ENCODE measurements at regions not wholly inside any gene's neighbourhood (a gene's known extent, or its start where the extent isn't known, plus 50 kb on each side); places are given as distances from the start of the nearest gene placed in this dataset.

GRCh38 chr17:77496831-77497577 lies 356.2 kb downstream of the SEC14L1 start:
- no peak for DNase-seq (ENCODE audit: low spot score)

DNA sequence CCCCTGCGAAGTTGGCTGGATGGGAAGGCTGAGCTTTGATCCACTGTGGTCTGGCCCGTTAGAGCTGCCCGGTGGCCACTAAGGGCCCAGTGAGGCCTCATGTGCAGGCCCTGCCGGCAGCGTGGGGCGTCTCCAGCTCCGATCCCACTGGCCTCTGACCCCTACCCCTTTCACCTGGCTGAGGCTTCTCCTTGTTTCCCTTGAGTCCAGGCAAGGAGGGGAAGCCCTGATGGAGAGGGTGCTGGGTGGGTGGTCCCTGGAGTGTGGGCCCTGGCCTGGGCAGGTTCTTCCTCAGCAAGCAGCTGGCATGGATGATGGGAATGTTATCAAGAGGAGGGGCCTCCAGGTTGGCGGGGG lies 356.8 kb downstream of the SEC14L1 start:
- no peak for DNase-seq (ENCODE audit: low spot score)

GRCh38 chr17:77498091-77498741 lies 357.4 kb downstream of the SEC14L1 start:
- no peak for DNase-seq (ENCODE audit: low spot score)

- DNase-seq (ENCODE audit: low spot score), result no peak
Observed at GRCh38 chr17:77498791-77499698, 358.3 kb downstream of the SEC14L1 start.

DNA sequence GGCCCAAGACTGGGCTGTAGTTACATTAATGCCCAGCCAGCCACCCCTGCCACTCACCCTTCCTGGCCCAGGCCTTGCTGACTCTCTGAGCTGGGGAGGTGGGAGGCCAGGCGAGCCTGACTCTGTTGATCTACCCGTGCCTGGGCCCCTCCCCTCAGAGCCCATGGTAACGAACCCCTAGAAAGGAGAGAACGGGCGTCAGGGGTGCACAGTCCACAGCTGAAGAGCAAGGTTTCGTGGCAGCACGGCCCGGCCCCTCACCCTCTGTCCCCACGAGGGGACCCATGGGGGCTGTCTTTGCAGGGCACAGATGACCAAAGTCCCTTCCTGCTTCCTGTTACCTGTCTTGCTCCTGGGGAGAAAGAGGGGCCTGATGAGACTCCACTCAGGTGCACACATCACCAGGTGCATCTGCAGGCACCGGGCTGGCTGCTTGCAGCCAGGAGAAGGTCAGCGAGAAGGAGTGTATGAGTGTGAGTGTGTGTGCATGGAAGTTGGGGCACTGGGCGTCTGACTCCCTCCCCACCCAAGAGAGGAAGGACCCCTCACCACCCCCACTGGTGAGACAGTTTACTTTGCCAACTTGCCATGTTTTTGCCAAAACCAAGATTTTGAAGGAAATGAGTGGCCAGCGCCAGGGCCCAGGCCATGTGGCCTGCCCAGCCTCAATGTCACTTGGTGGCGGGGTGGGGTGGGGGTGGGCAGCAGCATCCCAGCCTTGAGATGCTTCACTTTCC lies 359.1 kb downstream of the SEC14L1 start:
- no peak for DNase-seq (ENCODE audit: low spot score)

DNA sequence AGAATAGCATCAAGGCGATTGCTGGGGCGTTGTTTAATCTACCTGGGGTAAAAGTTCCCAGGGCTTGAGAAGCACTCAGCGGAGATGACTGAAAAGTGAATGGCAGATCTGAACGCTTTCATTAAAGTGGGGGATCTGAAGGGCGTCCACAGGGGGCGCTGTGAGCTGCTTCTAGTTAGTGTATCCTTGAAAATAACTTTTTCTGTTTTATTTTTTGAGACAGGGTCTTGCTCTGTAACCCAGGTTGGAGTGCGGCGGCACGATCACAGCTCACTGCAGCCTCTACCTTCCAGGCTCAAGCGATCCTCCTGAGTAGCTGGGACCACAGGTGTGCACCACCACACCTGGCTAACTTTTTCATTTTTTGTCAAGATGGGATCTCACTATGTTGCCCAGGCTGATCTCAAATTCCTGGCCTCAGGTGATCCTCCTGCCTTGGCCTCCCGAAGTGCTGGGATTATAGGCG lies 360.4 kb downstream of the SEC14L1 start:
- no peak for DNase-seq (ENCODE audit: low spot score)

DNA sequence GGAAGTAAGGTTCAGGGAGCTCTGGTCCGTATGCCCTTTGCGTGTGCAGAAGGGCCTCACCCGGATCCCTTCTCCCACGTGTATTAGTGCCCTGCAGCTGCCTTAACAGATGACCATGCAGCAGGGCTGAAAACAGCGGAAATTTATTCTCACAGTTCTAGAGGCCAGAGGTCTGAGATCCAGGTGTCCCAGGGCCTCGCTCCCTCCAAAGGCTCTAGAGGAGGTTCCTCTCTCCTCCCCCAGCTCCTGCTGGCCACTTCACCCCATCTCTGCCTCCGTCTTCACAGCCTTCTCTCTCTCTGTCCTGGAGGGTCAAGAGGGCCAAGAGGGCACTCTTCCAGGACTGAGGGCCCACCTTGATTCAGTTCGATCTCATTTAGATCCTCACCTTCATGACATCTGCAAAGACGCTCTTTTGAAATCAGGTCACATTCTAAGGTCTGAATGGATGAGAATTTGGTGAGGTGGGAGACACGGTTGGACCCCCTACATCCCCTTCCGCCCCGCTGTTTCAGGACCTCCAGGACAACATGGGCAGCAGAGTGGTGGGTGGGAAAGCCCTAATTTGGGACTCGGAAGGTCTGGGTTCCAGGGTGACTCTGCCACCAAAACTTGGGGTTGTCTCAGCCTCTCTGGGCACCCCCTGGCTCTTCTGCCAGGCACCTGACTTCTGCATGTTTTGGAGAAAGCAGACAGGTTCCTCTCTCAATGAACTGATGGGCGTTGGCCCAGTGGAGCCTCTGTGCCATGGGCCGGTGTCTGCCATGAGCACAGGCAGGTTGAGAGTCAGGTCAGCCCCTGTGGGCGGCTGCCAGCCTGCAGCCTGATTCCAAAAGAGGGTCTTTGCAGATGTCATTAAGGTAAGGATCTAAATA lies 361.2 kb downstream of the SEC14L1 start:
- no peak for DNase-seq (ENCODE audit: low spot score)

DNA sequence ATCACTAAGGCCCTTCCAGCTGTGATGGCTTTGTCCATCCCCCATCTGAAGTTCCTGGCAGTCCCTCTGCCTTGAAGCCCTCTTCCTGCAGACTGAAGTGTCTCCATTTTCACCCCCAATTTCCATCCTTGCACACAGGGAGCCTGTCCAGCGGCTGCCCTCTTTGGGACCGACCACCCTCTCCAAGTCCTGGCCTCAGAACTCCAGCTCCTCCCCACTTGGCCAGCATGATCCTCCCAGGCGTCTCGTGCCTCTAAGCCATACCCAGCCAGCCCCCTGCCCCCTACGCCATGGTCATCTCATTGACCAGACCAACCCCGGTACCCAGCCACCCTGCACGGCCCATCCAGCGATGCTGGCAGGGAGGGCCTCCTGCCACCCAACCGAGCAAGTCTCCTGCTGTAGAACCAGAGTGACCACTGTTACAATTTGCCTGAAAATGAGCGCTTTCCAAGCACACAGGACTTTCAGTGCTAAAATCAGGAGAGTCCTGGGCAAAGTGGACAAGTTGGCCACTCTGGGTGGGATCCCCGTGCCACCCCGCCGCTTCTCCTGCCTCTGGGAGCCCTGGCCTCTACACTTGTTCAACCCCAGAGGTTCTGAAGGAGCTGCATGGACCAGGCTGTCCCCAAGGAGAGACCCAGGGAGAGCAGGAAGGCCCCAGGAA lies 362.0 kb downstream of the SEC14L1 start:
- DNase-seq (ENCODE audit: low spot score), result no peak

DNA sequence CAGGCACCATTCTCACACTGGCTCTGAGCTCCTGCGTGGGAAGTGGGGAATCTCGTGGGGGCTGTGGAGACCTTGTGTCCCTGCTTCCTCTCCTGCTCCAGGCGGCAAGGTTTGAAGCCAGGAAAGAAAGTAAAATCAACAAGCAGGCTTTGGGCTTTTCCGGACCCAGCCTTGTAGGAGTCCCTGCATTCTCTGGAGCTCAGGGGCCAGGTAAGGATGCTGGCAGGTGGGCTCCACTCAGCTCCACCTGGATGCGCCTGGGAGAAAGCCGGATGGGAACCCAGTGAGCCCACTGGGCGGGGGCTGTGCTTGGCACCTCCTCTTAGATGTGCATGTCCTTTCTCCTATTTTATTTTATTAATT lies 362.5 kb downstream of the SEC14L1 start:
- DNase-seq (ENCODE audit: low spot score), result no peak

DNA sequence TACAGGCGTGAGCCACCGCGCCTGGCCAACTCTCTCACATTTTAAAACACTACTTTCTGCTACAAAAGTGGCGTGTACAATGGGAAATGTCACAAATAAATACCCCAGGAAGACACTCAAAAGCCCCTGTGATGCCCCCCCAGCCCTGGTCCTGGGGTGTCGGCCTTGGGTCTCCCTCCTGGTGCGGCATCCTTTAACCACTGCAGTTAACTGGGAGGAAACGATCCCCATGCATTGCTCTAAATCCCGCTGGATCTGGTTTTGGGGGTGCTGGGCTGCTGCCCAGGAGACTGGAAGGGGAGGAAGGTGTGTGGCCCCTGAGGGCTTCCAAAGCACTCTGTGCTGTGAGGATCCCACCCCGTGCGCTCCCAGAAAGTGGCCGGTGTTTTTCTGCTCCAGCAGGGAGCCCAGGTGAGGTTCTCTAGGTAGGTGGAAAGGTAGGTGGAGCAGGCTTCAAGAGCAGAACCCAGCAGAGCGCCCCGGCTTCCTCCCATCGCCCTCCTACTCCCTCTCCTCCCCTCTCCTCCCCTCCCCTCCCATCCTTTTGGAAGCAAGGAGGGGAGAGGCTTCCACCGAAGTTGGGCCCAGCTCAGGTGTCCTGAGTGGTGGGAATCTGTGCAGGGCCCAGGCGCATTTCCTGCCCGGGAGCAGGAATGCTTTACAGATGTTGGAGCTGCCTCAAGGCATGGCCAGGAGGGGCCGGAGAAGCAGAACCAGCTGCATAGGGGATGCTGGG lies 363.3 kb downstream of the SEC14L1 start:
- DNase-seq (ENCODE audit: low spot score), result no peak

DNA sequence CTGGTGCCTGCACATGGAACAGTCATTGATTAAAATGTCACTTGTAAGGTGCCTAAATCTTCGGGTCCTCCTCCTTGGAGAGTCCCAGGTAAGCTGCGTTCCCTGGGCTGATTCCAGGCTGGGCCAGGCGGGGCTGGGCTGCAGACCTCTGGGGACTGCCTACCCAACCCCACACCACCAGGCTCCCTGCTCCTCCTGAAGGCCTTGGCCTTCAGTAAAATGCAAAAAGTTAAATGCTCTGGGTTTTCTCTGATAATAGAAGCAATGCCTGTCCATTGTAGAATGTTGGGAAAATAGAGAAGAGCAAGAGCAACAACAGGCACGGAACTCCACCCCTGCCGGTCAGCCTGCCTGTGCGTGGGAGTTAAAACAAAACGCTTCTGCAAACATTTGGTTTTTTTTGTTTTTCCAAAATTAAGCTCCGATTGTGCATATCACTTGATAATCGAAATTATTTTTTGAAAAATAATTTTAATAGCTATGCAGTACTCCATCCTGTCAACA lies 363.9 kb downstream of the SEC14L1 start:
- no peak for DNase-seq (ENCODE audit: low spot score)

GRCh38 chr17:77505181-77505639 lies 364.4 kb downstream of the SEC14L1 start:
- no peak for DNase-seq (ENCODE audit: low spot score)

GRCh38 chr17:77506371-77506991 lies 365.7 kb downstream of the SEC14L1 start:
- DNase-seq (ENCODE audit: low spot score), result no peak

- DNase-seq (ENCODE audit: low spot score), result no peak
Observed at GRCh38 chr17:77507111-77507885, 366.5 kb downstream of the SEC14L1 start.

GRCh38 chr17:77508047-77508715 lies 367.4 kb downstream of the SEC14L1 start:
- no peak for DNase-seq (ENCODE audit: low spot score)

- DNase-seq (ENCODE audit: low spot score), result no peak
Observed at GRCh38 chr17:77509089-77509488, 368.3 kb downstream of the SEC14L1 start.

GRCh38 chr17:77509599-77509998 lies 368.8 kb downstream of the SEC14L1 start:
- DNase-seq (ENCODE audit: low spot score), result no peak

Measured in SK-N-DZ (cell line).